Embryonic facial prominence (tissue), 1 donor: ENCODE measurements at regions not wholly inside any gene's neighbourhood (a gene's known extent, or its start where the extent isn't known, plus 50 kb on each side); places are given as distances from the start of the nearest gene placed in this dataset.

Experiments used
- DNase-seq: peaks from one replicate; pipeline ENCODE4 v3.0.0-alpha.2; 2016; ENCODE audit errors: extremely low spot score

DNA sequence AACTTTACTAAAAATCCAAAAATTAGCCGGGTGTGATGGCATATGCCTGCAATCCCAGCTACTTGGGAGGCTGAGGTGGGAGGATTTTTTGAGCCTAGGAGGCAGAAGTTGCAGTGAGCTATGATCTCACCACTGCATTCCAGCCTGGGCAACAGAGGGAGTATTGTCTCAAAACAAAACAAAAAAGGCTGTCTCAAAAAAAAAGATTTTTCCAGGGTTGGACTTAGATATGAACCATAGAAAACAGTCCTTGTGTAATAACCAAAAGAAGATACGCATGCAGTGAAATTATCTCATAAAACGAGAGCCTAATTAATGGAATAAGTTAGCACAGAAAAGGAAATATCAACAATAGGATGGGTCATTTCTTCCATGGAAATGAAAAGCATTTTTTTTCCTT, 320.4 kb upstream of the RASGRP1 start:
- no peak for DNase-seq

DNA sequence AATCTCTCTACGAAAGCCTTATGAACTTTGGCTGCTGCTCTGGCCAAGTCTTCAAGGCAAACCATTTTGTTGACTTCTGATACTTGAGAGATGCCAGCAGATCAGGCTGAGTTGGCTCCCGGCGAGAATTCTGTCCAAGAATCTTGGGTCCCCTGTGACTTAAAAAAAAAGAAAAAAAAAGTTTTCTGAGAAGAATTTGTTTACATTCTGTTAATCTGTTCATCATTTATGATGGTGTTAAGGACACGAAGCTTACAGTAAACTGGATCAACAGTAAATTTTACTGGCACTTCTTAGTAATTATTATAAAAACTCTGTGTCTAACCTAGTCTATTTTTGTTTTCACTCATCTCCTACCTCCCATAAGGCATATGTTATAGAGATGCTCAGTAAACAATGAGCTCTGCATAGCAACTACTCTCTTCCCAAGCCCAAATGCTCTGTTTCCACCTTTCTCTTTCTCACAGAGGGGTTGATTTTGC, 320.9 kb upstream of the RASGRP1 start:
- no peak for DNase-seq

DNA sequence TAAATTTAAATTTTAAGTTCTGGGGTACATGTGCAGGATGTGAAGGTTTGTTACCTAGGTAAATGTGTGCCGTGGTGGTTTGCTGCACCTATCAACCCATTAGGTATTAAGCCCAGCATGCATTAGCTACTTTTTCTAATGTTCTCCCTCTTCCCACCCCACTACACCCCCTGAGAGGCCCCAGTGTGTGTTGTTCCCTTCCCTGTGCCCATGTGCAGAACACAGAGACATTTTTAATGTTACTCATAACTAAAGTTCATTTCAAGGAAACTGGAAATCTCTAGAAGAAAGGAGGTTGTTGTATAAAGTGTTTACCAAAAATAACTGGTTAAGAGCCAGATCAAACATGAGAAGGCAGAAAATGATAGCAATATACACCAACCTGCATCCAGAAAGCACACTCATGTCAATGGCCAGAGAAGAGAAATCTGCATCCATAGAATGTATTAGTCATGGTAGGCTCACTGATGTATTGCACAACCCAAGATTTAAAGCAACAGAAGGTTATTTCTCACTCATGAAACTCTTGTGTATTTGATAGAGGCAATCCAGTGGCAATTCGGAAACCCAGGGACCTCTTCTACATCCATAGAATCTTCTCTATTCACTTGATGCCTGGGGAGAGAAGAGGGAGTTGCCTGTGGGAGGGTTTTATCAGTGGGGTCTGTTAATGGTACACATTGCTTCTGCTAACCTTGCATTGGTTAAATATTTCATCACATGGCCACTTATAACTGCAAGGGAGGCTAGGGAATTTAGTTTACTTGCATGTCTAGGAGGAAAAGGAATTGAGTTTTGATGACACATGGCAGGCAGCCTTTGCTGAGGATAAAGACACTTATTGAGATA, 321.9 kb upstream of the RASGRP1 start:
- no peak for DNase-seq

DNA sequence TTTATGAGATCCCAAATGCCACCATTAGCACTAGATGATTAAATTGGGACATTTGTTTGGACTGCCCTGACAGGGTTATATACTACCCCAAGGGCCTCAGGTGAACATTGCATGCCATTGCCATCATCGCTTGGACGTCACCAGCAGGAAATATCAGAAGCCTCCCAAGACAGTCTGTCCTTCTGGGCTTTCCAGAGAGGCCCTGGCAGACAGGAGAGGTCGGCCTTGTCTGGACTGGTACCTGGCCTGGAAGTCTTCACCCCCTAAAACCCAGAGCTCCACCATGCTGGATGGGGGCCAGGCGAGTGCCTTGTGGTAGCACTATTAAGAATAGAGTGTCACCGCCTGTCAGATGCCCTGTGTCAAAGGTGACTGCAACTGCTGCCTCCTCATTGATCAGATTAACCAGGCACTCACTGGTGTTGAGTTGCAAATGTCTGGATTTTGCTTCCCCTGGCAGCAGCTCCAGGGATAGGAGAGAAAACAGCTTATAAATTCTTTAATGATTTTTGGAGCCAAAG, 324.1 kb upstream of the RASGRP1 start:
- no peak for DNase-seq

DNA sequence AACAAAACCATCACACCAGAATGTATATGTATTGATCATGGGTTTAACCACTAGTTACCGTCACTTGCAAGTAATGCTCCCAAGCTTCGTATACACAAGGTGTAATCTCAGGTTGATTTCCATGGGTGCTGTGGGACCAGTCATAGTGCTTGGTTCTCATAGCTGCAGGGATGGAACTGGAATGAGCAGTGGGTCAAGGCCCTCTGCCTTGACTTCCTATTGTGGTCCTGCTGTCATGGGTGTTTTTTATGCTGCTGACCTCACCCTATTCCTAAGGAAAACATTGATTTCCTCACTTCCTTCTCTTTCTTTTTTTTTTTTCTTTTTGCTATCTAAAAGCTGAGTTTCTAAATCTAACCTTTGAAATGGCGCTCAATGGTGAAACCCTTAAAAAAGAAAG, 325.6 kb upstream of the RASGRP1 start:
- no peak for DNase-seq

DNA sequence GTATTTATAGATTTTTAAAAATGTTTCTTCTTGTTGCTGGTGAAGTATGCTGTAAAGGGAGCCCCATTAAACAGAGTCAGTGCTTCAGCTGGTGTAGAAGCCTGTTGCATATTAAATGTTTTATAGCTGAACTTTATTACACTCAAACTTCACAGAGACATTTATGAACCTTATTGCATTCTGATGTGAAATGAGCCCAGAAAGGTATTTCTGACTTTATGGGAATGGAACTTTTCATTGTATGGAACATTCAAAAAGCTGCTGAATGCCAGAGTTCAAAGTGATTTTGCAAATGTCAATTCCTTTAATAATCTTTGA, 329.3 kb upstream of the RASGRP1 start:
- no peak for DNase-seq

DNA sequence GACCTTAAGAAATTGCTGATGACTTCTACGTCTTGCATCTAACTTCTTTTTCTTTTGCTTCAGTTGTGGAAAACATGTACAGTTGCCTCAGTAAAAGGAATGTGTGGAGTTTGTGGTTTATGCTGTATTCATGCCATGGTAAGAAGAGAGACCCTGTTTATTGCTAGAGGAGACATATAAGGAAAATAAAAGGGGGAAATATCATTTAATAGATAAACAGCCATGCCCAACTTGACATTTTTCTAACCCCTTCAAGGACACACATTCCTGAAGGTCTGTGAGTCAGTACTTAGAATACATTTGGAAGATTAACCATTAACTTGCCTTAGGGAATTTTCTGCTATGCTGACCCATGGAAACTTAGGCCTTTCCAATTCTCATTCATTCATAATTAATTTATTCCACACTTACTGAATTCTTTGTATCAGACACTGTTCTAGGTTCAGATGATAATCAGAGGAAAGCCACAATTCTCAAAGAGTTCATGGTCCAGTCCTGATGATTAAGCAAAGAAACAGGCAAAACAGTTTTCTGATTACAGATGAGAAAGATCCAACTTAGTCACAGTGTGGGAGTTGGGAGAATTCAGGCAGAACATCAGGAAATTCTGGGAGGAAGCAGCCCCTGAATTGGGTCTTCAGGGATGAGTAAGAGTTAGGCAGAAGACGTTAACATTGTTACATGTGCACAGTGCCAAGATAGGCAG, 329.8 kb upstream of the RASGRP1 start:
- no peak for DNase-seq

DNA sequence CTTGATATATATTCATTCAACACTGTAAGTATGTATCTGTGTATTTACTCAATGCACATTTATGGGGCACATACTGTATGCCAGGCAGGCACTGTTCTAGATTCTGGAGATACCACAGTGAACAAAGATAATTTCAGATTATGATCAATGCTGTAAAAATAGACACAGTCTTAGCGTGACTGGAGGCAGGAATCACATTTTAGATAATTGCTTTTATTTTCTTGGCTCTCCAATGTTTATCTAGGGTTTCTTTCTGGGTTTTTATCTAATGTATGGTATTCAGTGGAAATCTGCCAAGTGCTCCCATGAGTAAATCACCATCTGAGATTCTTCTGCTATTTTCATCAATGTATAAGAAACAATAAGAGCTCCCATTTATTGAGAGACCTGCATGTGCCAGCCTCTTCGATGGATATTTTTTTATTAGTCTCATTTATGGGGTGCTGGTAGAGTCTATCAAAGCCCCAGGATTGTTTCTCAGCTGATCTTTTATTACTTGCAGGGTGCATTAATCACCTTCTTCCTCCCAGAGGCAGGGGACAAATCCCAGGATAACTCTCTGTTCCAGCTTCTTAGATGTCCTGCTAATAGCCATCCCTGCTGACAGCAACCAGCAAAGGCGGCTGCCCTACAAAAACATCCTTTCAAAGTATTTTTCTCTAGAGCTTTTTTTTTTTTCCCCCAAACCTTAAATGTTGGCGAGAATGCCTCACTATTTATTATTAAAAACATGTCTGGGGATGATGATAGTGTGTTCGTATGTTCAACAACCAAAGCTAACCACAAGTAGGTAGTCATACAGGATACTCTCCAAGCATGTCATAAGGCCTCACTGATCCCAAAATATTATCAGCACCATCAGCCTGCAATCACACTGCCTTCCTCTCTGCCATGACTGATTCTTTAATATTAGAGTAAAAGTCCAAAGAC, 331.0 kb upstream of the RASGRP1 start:
- no peak for DNase-seq

DNA sequence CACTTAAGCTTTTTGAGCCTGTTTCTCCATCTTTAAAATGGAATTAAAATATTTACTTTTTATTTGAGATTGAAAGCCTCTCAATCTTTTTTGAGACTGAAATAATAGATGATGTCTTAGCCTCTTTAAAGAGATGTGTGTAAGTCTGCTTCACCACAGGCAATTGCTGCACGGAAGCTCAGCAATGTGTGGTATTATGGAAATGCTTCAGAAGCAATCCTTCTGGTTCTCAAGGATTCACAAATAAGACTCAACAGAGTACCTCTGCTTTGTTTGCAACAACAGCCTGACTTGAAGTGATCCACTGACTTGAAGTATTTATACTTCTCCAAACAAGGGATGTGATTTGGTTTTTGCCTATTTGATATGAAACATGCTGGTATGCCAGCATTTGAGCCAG, 332.0 kb upstream of the RASGRP1 start:
- no peak for DNase-seq

DNA sequence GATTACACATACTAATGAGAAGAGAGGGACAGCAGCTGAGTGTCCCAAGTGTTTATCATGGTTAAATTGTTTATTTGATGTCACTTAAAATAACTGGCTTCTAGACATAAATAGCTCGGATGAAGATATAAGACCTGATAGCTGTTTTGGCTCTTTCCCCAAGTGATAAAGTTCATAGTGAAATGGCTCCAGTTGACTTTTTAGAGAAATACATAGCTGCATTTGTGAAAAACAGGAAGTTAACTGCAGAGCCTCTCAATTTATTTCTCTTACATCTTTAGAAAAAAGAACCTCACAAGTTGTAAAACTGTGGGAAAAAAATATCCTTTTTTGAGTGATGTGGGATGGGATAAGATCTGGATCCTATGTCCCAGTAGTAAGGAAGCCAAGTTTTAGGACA, 332.9 kb upstream of the RASGRP1 start:
- no peak for DNase-seq

DNA sequence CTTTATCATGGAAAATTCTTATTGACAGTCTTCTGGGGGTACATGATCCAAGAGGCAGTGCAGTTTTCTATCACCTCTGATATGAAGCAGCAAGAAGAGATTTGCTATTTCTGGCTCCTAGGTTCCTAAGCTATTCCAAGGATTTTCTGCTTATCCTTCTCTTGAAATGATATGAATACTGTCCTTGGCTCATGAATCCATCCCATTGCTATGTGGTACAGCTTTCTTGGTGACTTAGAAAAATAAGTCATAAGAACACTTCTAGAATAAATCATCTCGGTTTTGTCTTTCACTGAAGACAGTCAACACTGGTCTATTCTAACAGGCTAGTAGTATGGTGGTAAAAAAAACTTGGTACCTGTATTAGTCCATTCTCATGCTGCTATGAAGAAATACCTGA, 333.6 kb upstream of the RASGRP1 start:
- no peak for DNase-seq

DNA sequence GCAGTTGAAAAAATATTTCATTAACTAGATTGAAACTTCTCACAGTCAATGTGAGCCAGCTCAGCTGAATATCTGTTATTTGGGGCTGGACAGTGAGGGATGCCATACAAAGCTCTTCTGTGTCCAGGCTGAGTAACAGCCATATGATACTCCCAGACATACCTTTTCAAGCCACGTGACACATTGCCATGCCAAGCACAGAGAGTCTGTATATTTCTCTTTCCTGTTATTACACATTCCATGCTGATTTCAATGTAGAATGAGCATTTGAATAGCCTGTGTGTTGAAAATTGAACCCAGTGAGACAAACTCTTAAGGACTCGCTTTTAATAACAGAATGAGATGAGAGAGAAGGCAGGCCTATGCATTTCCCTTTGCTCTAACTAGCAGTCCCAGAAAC, 334.7 kb upstream of the RASGRP1 start:
- no peak for DNase-seq

DNA sequence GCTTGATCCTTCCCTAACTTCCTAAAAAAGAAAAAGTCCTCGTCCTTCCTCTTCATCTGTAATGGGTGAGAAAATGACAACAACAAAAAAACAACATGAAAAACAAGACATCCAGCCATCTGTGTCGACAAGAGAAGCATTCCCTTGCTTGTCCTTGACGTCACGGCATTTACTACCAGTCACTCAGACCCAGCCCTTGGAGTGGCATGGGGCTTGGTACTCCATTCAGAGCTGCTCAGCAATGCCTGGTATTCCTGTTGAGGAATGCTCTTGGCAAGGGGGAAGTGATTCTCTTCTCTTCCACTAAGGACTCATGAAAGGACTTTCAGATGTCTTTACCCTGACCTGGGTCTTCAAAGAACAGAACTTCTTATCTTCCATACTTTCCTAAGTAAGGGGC, 339.7 kb upstream of the RASGRP1 start:
- DNase-seq: no peak

DNA sequence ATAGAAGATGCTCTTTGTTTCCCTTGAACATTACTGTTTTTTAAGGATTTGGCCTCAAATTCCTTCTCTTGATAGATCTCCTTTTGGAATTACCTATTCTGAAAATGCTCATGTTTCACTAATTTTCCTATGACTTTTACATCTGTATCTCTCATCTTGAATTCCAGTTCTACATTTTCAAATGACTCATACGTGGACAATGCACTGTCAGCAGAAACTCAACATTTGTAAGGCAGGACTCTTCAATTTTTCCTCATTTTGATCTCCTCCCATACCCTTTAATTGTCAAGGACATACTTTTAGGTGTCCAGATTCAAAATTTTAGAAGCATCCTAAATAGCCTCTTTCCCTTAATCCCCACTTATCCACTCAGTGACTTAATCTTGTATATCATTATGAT, 341.0 kb upstream of the RASGRP1 start:
- DNase-seq: no peak

DNA sequence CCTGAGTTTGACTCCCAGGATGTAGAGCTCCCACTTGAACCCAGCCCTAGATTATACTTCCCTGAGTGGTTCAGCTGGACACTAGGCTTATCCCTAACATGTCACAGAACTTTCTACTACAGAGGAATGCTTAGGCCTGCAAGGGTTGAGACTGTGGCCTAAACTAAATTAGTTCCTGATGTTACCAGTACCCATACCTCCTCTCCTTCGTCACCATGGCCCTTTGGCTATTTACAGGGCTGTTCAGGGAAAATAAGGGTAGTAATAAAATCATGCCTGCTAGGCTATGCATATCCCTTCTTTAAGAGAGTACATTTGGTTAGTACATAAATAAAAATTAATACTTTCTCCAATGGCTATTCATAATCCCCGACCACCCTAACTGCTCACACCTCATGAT, 356.4 kb upstream of the RASGRP1 start:
- DNase-seq: no peak

DNA sequence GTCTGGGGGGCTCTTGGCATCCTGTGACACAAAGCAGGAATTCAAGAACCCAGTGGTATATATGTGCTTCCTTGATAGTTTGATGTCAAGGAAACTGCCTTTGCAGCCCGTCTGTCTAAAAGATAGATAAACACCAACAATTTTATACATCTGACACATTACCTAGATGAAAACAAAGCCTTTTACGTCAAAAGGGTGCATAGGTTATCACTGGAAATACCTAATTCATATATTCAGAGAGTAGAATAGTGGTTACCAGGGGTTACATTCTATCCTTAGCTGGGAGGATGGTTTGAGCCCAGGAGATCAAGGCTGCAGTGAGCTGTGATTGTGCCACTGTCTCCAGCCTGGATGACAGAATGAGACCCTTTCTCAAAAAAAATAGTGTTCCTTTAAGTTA, 356.9 kb upstream of the RASGRP1 start:
- no peak for DNase-seq

DNA sequence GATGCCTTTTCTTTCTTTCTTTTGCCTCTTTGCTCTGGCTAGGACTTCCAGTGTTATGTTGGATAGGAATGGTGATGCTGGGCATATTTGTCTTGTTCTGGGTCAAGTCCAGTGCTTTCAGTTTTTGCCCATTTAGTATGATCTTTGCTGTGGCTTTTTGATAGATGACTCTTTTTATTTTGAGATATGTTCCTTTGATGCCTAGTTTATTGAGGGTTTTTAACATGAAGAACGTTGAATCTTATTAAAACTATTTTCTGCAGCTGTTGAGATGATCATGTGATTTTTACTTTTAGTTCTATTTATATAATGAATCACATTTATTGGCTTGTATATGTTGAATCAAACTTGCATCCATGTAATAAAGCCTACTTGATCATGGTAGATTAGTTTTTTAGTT, 363.8 kb upstream of the RASGRP1 start:
- DNase-seq: no peak

DNA sequence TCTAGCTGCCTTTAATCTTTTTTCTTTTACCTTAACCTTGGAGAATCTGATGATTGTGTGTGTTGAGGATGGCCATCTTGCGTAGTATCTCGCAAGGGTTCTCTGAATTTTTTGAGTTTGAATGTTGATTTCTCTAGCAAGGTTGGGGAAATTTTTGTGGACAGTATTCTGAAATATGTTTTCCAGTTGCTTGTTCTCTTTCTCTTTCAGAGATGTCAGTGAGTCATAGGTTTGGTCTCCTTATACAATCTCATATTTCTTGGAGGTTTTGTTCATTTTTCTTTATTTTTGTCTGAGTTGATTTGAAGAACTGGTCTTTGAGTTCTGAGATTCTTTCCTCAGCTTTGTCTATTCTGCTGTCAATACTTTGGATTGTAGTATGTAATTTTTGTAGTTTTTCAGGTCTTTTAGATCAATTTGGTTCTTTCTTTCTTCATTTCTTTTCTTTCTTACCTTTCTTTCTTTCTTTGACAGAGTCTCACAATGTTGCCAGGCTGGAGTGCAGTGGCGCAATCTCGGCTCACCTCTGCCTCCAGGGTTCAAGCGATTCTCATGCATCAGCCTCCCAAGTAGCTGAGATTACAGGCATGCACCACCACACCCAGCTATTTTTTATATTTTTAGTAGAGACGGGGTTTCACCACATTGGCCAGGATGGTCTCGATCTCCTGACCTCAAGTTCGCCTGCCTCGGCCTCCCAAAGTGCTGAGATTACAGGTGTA, 366.4 kb upstream of the RASGRP1 start:
- DNase-seq: no peak

DNA sequence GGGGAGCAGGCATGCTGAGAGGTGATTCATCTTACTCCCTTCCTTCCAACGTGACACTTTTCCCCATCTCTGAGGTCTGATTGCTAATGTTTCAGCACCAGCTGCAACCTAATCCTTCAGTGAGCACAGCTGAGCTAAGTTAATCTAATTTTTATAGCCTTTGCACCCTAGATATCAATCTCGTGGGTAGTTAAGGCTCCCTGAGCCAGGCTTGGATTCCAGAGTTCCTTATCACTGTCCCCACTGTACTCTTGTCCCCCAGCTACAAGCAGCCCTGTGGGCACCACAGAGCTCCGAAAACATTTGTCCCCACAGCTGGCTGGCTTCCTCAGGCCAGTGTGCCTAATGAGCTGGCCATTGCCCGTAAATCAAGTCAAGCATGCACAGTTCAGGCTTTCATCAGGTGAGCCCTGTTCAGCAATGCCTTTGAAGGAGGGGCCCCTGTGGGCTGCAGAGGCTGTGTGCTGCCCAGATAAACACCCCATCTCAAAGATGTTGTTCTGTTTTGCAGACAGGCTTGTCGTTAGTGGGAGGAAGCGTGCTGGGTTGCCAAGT, 376.9 kb upstream of the RASGRP1 start:
- no peak for DNase-seq

DNA sequence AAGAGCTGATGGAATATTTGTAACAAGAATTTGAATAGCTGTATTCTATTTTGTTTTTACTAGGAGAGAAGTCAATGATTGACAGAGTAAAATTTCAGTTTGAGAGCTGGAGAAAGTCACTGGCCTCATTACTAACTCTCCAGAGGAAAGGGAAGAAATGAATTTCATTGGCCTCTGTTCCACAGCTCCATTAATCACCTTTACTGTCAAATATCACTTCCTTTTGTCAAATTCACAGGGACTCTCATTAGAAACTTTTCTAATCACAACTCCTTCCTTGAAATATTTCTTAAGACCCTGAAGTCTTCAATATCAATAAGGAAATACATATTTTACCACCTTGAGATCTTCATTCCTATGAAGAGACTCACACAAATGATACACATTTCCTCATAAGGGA, 379.9 kb upstream of the RASGRP1 start:
- DNase-seq: no peak
